ENCODE measurements at regions not wholly inside any gene's neighbourhood (a gene's known extent, or its start where the extent isn't known, plus 50 kb on each side); places are given as distances from the start of the nearest gene placed in this dataset.

- Histone ChIP-seq H2AFZ (ENCODE audit: low read depth) (no peak overlapping the region), H3K4me3 (IDR thresholded peaks at IDR 0.05; ENCODE audit: insufficient read depth, low read depth, low read length) (no peak overlapping the region), H3K36me3 (ENCODE audit: insufficient read depth) (no peaks in the 10 kb centered on the region), H4K20me1 (ENCODE audit: insufficient read depth) (no peaks in the 10 kb centered on the region), H3K79me2 (ENCODE audit: insufficient read depth, low read depth) (no peaks in the 10 kb centered on the region), H3K4me1 (ENCODE audit: low read depth, poor library complexity, severe bottlenecking) (peaks cover 23% of the 10 kb centered on the region), H3K27me3 (ENCODE audit: insufficient read depth, low read depth) (no peaks in the 10 kb centered on the region), H3K9ac (no peak overlapping the region), H3K27ac (no peak overlapping the region), H3K4me2 (no peak overlapping the region)
- no peak for TF ChIP-seq CTCF (conservative IDR thresholded peaks at IDR 0.05; ENCODE audit: low read depth, low read length)
Observed at GRCh38 chr12:87794854-87795253, 234.3 kb downstream of the C12orf50 start.

- Histone ChIP-seq H3K4me1 (ENCODE audit: low read depth, poor library complexity, severe bottlenecking) (peaks cover 23% of the 10 kb centered on the region), H4K20me1 (ENCODE audit: insufficient read depth) (no peaks in the 10 kb centered on the region)
Observed at GRCh38 chr12:87793131-87793530, 236.1 kb downstream of the C12orf50 start.

GRCh38 chr12:87784350-87784749, 244.9 kb downstream of the C12orf50 start:
- Histone ChIP-seq H3K27me3 (ENCODE audit: insufficient read depth, low read depth) (no peaks in the 10 kb centered on the region), H3K9ac (no peak overlapping the region), H3K36me3 (ENCODE audit: insufficient read depth) (no peaks in the 10 kb centered on the region), H3K27ac (no peak overlapping the region), H3K4me2 (no peak overlapping the region), H3K4me1 (ENCODE audit: low read depth, poor library complexity, severe bottlenecking) (peaks cover 15% of the 10 kb centered on the region), H4K20me1 (ENCODE audit: insufficient read depth) (no peaks in the 10 kb centered on the region), H3K79me2 (ENCODE audit: insufficient read depth, low read depth) (no peaks in the 10 kb centered on the region), H2AFZ (ENCODE audit: low read depth) (no peak overlapping the region), H3K4me3 (IDR thresholded peaks at IDR 0.05; ENCODE audit: insufficient read depth, low read depth, low read length) (no peak overlapping the region)
- TF ChIP-seq CTCF (conservative IDR thresholded peaks at IDR 0.05; ENCODE audit: low read depth, low read length), result no peak

More at GRCh38 chr12:87793131-87793530, 236.1 kb downstream of the C12orf50 start:
- no peak overlapping the region for H3K4me3 ChIP-seq (IDR thresholded peaks at IDR 0.05; ENCODE audit: insufficient read depth, low read depth, low read length)
- no peaks in the 10 kb centered on the region for H3K79me2 ChIP-seq (ENCODE audit: insufficient read depth, low read depth)
- no peak overlapping the region for H3K9ac ChIP-seq
- TF ChIP-seq CTCF (conservative IDR thresholded peaks at IDR 0.05; ENCODE audit: low read depth, low read length), result no peak
- no peaks in the 10 kb centered on the region for H3K36me3 ChIP-seq (ENCODE audit: insufficient read depth)
- H3K4me2 ChIP-seq, result peak overlapping the region; percentile 46
- no peaks in the 10 kb centered on the region for H3K27me3 ChIP-seq (ENCODE audit: insufficient read depth, low read depth)
- H3K27ac ChIP-seq, result no peak overlapping the region; the same call in 1 of the 2 replicates
- no peak overlapping the region for H2AFZ ChIP-seq (ENCODE audit: low read depth)

DNA sequence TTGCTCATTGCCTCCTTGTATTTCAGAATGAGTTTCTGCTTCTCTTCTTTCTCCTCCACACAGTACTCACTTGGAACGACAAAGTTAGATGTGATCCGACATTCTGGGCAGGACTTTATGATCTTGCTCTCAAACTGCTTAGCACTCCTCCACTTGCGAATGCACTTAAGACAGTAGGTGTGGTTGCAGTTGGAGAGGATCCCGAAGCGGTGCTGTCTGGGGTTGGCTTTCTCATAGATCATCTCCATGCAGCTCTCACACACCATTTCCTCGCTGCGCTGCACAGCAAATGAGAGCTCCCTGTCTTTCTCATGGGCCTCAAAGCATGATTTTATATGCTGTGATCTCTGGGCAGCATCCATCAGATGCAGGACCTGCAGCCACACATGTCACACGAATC, 245.7 kb downstream of the C12orf50 start:
- TF ChIP-seq CTCF (conservative IDR thresholded peaks at IDR 0.05; ENCODE audit: low read depth, low read length), result no peak
- no peak overlapping the region for H3K4me2 ChIP-seq
- no peak overlapping the region for H3K9ac ChIP-seq
- no peaks in the 10 kb centered on the region for H3K36me3 ChIP-seq (ENCODE audit: insufficient read depth)
- peaks cover 20% of the 10 kb centered on the region for H3K4me1 ChIP-seq (ENCODE audit: low read depth, poor library complexity, severe bottlenecking)
- no peak overlapping the region for H3K27ac ChIP-seq
- no peaks in the 10 kb centered on the region for H3K27me3 ChIP-seq (ENCODE audit: insufficient read depth, low read depth)
- no peaks in the 10 kb centered on the region for H4K20me1 ChIP-seq (ENCODE audit: insufficient read depth)
- H3K79me2 ChIP-seq (ENCODE audit: insufficient read depth, low read depth), result no peaks in the 10 kb centered on the region
- no peak overlapping the region for H3K4me3 ChIP-seq (IDR thresholded peaks at IDR 0.05; ENCODE audit: insufficient read depth, low read depth, low read length)
- H2AFZ ChIP-seq (ENCODE audit: low read depth), result no peak overlapping the region

All from KMS-11 (cell line).